H1 (cell line): ENCODE measurements at regions not wholly inside any gene's neighbourhood (a gene's known extent, or its start where the extent isn't known, plus 50 kb on each side); places are given as distances from the start of the nearest gene placed in this dataset.

Source experiments
- CHD1 ChIP-seq: IDR thresholded peaks from 2 replicates; pipeline ENCODE4 v1.6.1; 2012; ENCODE audit warnings: low read depth, low read length, improper control_type of control experiment
- CHD2 ChIP-seq: IDR thresholded peaks from 2 replicates; pipeline ENCODE4 v1.6.1; 2012; ENCODE audit warnings: low read length, improper control_type of control experiment
- EZH2 ChIP-seq: fragments of 200-600 bp; sonication (generic); IDR thresholded peaks from 2 replicates; pipeline ENCODE4 v1.7.1; 2012; ENCODE audit warnings: low read depth, mild to moderate bottlenecking, moderate library complexity, low read length, inconsistent platforms; ENCODE audit not compliant: severe bottlenecking
- HDAC2 ChIP-seq, 2 experiments: fragments of 300-600 bp in 1 of 2; sonication (generic) in 1 of 2; IDR thresholded peaks; 2 replicates each; pipeline ENCODE4 v1.6.1; 2011 to 2012; ENCODE audit warnings: low read depth in 2 of 2, low read length in 2 of 2, mild to moderate bottlenecking in 2 of 2, moderate library complexity in 2 of 2, borderline replicate concordance in 1 of 2, inconsistent platforms in 1 of 2
- POU5F1 ChIP-seq: IDR thresholded peaks from 2 replicates; pipeline ENCODE4 v1.6.1; 2011; ENCODE audit warnings: low read depth, mild to moderate bottlenecking, low read length, moderate library complexity

DNA sequence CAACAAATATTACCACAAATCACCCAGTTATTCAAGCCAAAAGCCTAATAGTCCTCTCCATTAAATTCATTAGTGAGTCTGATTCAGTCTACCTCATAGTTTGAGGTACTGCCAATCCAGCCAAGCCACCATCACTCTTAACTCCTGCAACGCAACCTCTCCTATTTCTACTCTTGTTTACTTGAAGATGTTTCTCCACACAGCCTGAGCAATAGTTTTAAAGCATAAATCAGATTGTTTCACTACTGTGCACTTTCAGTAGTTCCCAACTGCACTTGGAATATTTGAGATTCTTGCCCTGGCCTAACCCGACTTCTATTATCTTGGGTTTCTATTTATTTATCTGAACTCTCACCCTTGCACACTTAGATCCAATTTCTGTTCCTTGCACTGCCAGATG, 85.5 kb downstream of the YIPF5 start (continued):
- no peak for TF ChIP-seq HDAC2 (IDR thresholded peaks at IDR 0.05; ENCODE audit: borderline replicate concordance in 1 of 2, low read depth in 2 of 2, low read length in 2 of 2)
- TF ChIP-seq EZH2 = no peak
- TF ChIP-seq POU5F1 = no peak
- TF ChIP-seq CHD1 = no peak
- no peak for TF ChIP-seq CHD2
